Right renal cortex interstitium (tissue), 3 donors: ENCODE measurements at regions not wholly inside any gene's neighbourhood (a gene's known extent, or its start where the extent isn't known, plus 50 kb on each side); places are given as distances from the start of the nearest gene placed in this dataset.

Experiments
- DNase-seq, 3 donors: peaks; one replicate each; pipeline ENCODE4 v3.0.0-alpha.2; 2013; ENCODE audit warnings: low read depth in 3 of 3, low spot score in 2 of 3

- no peak for DNase-seq
Measured at GRCh38 chr4:144902614-144903013, 195.4 kb downstream of the ANAPC10 start.

GRCh38 chr4:144903953-144904711 is 193.9 kb downstream of the ANAPC10 start:
- no peak for DNase-seq

- no peak for DNase-seq
Measured at GRCh38 chr4:144905286-144905685, 192.7 kb downstream of the ANAPC10 start.

DNA sequence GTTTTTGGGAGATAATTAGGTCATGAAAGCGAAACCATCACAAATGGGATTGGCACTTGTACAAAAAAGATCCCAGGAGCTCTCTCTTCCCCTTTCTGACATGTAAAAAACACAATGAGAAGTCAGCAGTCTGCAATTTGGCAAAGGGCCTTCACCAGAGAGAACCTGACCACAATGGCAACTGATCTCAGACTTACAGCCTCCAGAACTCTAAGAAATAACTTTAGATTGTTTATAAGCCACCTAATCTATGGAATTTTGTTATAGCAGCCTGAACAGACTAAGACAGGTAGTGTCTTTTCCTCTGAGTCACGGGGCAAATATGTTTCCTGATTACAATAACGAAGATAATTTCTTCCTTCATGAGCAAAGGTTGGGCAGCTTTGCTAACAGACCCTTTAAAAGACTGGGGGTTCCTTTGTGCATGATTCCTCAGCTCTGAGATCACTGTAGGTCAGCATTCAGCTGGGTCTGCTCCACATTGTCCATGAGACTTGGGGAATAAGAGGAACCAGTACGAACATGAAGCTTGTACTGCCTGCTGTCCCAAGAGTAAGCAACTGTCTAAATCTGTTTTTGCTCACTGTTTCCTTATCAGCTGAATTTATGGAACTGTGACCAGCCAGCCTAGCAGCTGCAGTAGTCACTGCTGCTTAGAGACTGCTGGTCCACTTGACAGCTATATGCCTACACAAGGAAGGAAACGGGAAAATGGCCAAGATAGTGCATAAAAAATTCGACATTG is 191.6 kb downstream of the ANAPC10 start:
- peak in 2 of 3 donors; percentile 1 to 3 for DNase-seq

GRCh38 chr4:144910723-144911122 is 187.3 kb downstream of the ANAPC10 start:
- no peak for DNase-seq
